ENCODE measurements at regions not wholly inside any gene's neighbourhood (a gene's known extent, or its start where the extent isn't known, plus 50 kb on each side); places are given as distances from the start of the nearest gene placed in this dataset.

GRCh38 chr20:22232923-22233322 lies 351.4 kb downstream of the FOXA2 start:
- no peak for TF ChIP-seq CTCF (optimal IDR thresholded peaks at IDR 0.05 in 1 of 3, IDR thresholded peaks at IDR 0.05 in 1 of 3, conservative IDR thresholded peaks at IDR 0.05 in 1 of 3; ENCODE audit: extremely low read depth in 1 of 3, insufficient read depth in 2 of 3, low read length in 3 of 3)
- no peak for TF ChIP-seq EZH2 (IDR thresholded peaks at IDR 0.05; ENCODE audit: low read length)
